HCEC 1CT (cell line): ENCODE measurements at regions not wholly inside any gene's neighbourhood (a gene's known extent, or its start where the extent isn't known, plus 50 kb on each side); places are given as distances from the start of the nearest gene placed in this dataset.
A peak's percentile ranks its signal among the peaks of the same experiment; 100 is the strongest.

Experiments used
- DNase-seq: peaks from one replicate; pipeline ENCODE4 v3.0.0-alpha.2; 2017

- peak; percentile 40 for DNase-seq
Measured at GRCh38 chr5:91443761-91444467, 60.8 kb upstream of the ARRDC3 start.

GRCh38 chr5:91443023-91443422 is 59.9 kb upstream of the ARRDC3 start:
- DNase-seq: peak; percentile 92

GRCh38 chr5:91441082-91441481 is 58.0 kb upstream of the ARRDC3 start:
- no peak for DNase-seq

DNA sequence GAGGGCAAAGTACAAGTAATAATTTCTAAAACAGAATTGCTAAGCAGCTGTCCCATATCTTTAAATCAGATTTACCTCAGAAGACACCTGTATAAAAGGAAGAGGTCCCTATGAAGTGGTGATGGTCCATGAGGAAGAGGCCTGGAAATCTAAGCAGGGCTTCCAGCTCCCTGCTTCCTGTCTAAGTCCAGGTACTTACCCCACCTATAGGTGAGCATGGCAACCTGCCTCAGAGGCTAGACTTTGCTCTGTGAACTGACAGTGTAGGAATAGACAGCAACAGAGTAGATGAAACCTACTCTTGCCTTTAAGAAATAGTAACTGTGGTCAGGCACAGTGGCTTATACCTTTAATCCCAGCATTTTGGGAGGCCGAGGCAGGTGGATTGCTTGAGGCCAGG is 55.8 kb upstream of the ARRDC3 start:
- no peak for DNase-seq

- no peak for DNase-seq
Measured at GRCh38 chr5:91436241-91436640, 53.1 kb upstream of the ARRDC3 start.

DNA sequence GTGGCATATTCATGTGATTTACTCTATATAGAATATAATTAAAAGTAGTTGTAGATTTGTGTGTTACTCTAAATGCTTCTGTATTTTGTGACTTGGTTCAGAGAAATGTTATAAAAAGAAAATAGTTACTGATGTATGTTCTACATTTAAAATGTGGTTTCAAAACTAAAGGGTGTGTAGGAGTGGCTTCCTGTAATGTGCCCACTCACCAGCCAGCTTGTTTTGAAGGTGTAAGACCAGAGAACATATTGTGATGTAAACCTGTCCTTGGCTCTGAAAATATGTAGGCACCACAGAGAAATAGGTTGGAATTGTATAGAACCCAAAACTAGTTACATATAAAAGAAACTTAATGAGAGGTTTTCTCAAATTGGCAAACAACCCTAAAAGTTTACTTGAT is 51.2 kb upstream of the ARRDC3 start:
- no peak for DNase-seq

DNA sequence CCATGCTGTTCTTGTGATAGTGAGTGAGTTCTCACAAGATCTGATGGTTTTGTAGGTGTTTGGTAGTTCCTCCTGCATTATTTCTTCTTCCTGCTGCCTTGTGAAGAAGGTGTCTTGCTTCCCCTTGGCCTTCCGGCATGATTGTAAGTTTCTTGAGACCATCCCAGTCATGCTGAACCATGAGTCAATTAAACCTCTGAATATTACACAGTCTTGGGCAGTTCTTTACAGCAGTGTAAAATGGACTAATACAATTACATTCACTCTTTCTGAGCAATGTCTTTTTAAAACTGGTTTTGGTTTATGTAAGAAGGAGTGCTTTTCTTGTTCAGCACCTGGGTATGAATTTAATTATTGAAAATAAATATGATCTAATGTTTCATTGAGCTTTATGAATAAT is 50.7 kb upstream of the ARRDC3 start:
- DNase-seq: no peak
